H9 (cell line): ENCODE measurements at regions not wholly inside any gene's neighbourhood (a gene's known extent, or its start where the extent isn't known, plus 50 kb on each side); places are given as distances from the start of the nearest gene placed in this dataset.

Experiments used
- DNase-seq: peaks from one replicate; pipeline ENCODE4 v3.0.0-alpha.2; 2017
- H2AFZ ChIP-seq: one replicate; pipeline ENCODE4 v1.6.1; 2013; ENCODE audit warnings: mild to moderate bottlenecking, low read length, control low read depth, moderate library complexity
- H2AK5ac ChIP-seq: 2 replicates; pipeline ENCODE4 v1.6.1; 2013; ENCODE audit warnings: low read length, control low read depth, mixed read lengths; ENCODE audit not compliant: insufficient read length
- H2BK120ac ChIP-seq: one replicate; pipeline ENCODE4 v1.6.1; 2013; ENCODE audit warnings: low read depth, mild to moderate bottlenecking, low read length, control low read depth, inconsistent platforms; ENCODE audit not compliant: poor library complexity, severe bottlenecking
- H2BK12ac ChIP-seq: 2 replicates; pipeline ENCODE4 v1.6.1; 2013; ENCODE audit warnings: low read length, control low read depth, mixed read lengths, low read depth; ENCODE audit not compliant: insufficient read length
- H2BK15ac ChIP-seq: 2 replicates; pipeline ENCODE4 v1.6.1; 2013; ENCODE audit warnings: low read depth, low read length, control low read depth
- H2BK20ac ChIP-seq: one replicate; pipeline ENCODE4 v1.6.1; 2013; ENCODE audit warnings: low read depth, mild to moderate bottlenecking, low read length, control low read depth, inconsistent platforms; ENCODE audit not compliant: poor library complexity, severe bottlenecking
- H2BK5ac ChIP-seq: 2 replicates; pipeline ENCODE4 v1.6.1; 2013; ENCODE audit warnings: low read length, control low read depth, mixed read lengths; ENCODE audit not compliant: insufficient read length
- H3K14ac ChIP-seq: 2 replicates; pipeline ENCODE4 v1.6.1; 2013; ENCODE audit warnings: low read length, control low read depth; ENCODE audit not compliant: insufficient read depth
- H3K18ac ChIP-seq: 2 replicates; pipeline ENCODE4 v1.6.1; 2013; ENCODE audit warnings: low read depth, mild to moderate bottlenecking, mixed read lengths, low read length, control low read depth; ENCODE audit not compliant: insufficient read length
- H3K23ac ChIP-seq: 2 replicates; pipeline ENCODE4 v1.6.1; 2013; ENCODE audit warnings: low read length, control low read depth, mixed read lengths, low read depth; ENCODE audit not compliant: insufficient read length
- H3K23me2 ChIP-seq: 2 replicates; pipeline ENCODE4 v1.6.1; 2013; ENCODE audit warnings: low read depth, mild to moderate bottlenecking, mixed read lengths, low read length, control low read depth; ENCODE audit not compliant: insufficient read length, poor library complexity, severe bottlenecking
- H3K27ac ChIP-seq: 2 replicates; pipeline ENCODE4 v1.5.1; 2013; ENCODE audit warnings: low read length, control low read depth, mixed read lengths, low read depth; ENCODE audit not compliant: insufficient read length
- H3K27me3 ChIP-seq: 2 replicates; pipeline ENCODE4 v1.6.1; 2013; ENCODE audit warnings: low read length, control low read depth, inconsistent platforms; ENCODE audit not compliant: insufficient read depth
- H3K4ac ChIP-seq: 2 replicates; pipeline ENCODE4 v1.6.1; 2013; ENCODE audit warnings: low read depth, mild to moderate bottlenecking, control low read depth, inconsistent platforms, low read length, moderate library complexity
- H3K4me1 ChIP-seq: 2 replicates; pipeline ENCODE4 v1.6.1; 2013; ENCODE audit warnings: low read length, control low read depth, inconsistent platforms; ENCODE audit not compliant: insufficient read depth
- H3K4me2 ChIP-seq: 2 replicates; pipeline ENCODE4 v1.6.1; 2013; ENCODE audit warnings: low read length, control low read depth, mixed read lengths; ENCODE audit not compliant: insufficient read length, insufficient read depth
- H3K56ac ChIP-seq: 2 replicates; pipeline ENCODE4 v1.6.1; 2013; ENCODE audit warnings: low read depth, mild to moderate bottlenecking, mixed read lengths, low read length, control low read depth; ENCODE audit not compliant: insufficient read length
- H3K79me1 ChIP-seq: 2 replicates; pipeline ENCODE4 v1.6.1; 2013; ENCODE audit warnings: low read depth, mild to moderate bottlenecking, moderate library complexity, low read length, control low read depth, inconsistent platforms; ENCODE audit not compliant: insufficient read depth, poor library complexity, severe bottlenecking
- H3K79me2 ChIP-seq: 2 replicates; pipeline ENCODE4 v1.6.1; 2013; ENCODE audit warnings: low read length, control low read depth, inconsistent platforms; ENCODE audit not compliant: insufficient read depth
- H3K9ac ChIP-seq: 2 replicates; pipeline ENCODE4 v1.6.1; 2013; ENCODE audit warnings: low read length, control low read depth, mixed read lengths; ENCODE audit not compliant: insufficient read length; ENCODE audit errors: extremely low read depth
- H3K9me3 ChIP-seq: one replicate; pipeline ENCODE4 v1.6.1; 2013; ENCODE audit warnings: low read depth, low read length, inconsistent platforms; ENCODE audit not compliant: control insufficient read depth
- H3T11ph ChIP-seq: one replicate; pipeline ENCODE4 v1.6.1; 2013; ENCODE audit warnings: mild to moderate bottlenecking, low read length, control low read depth, inconsistent platforms
- H4K20me1 ChIP-seq: one replicate; pipeline ENCODE4 v1.6.1; 2013; ENCODE audit not compliant: control insufficient read depth, insufficient read length, insufficient read depth
- H4K5ac ChIP-seq: 2 replicates; pipeline ENCODE4 v1.6.1; 2013; ENCODE audit warnings: low read depth, mild to moderate bottlenecking, mixed read lengths, low read length, control low read depth; ENCODE audit not compliant: insufficient read length
- H4K8ac ChIP-seq: replicated peaks from 2 replicates; pipeline ENCODE4 v1.6.1; 2013; ENCODE audit warnings: low read length, control low read depth, mixed read lengths, low read depth; ENCODE audit not compliant: insufficient read length
- H4K91ac ChIP-seq: 2 replicates; pipeline ENCODE4 v1.6.1; 2013; ENCODE audit warnings: low read depth, mild to moderate bottlenecking, moderate library complexity, mixed read lengths, low read length, control low read depth; ENCODE audit not compliant: insufficient read length
- H3K27ac Mint-ChIP-seq, 3 experiments: 2 replicates in 2 of 3; 3 replicates in 1 of 3; pipeline ENCODE4 v1.8.0; 2020 to 2021; ENCODE audit warnings: mixed read lengths in 3 of 3, mild to moderate bottlenecking in 1 of 3, moderate library complexity in 1 of 3
- H3K27me3 Mint-ChIP-seq: 2 replicates; pipeline ENCODE4 v1.8.0; 2021; ENCODE audit warnings: low read depth, mild to moderate bottlenecking, moderate library complexity, mixed read lengths
- H3K36me3 Mint-ChIP-seq, 3 experiments: 2 replicates in 2 of 3; 3 replicates in 1 of 3; pipeline ENCODE4 v1.8.0; 2020 to 2021; ENCODE audit warnings: low read depth in 3 of 3, mixed read lengths in 3 of 3; ENCODE audit not compliant: insufficient read depth in 1 of 3
- H3K4me1 Mint-ChIP-seq, 2 experiments: 2 replicates each; pipeline ENCODE4 v1.8.0; 2020; ENCODE audit warnings: mixed read lengths in 2 of 2
- H3K4me3 Mint-ChIP-seq, 2 experiments: 2 replicates in 1 of 2; 3 replicates in 1 of 2; pipeline ENCODE4 v1.8.0; 2020 to 2021; ENCODE audit warnings: mild to moderate bottlenecking in 2 of 2, mixed read lengths in 2 of 2, moderate library complexity in 1 of 2
- H3K9me3 Mint-ChIP-seq, 2 experiments: 2 replicates in 1 of 2; 3 replicates in 1 of 2; pipeline ENCODE4 v1.8.0; 2020; ENCODE audit warnings: mild to moderate bottlenecking in 2 of 2, mixed read lengths in 2 of 2, moderate library complexity in 1 of 2
- WGBS: extraction: QIAGEN DNeasy Blood & Tissue Kit; methylation state at CpG from one replicate; pipeline ENCODE4 v1.1.7; 2013; ENCODE audit warnings: missing lambda C conversion rate, low lambda C conversion rate, mixed read lengths; ENCODE audit not compliant: insufficient read length; ENCODE audit errors: extremely low coverage; 5-methylcytosine and 5-hydroxymethylcytosine counted together
- TF ChIP-seq, protein P1 (sequence below): fragments of 200-600 bp; sonication (generic); conservative IDR thresholded peaks from 3 replicates; pipeline ENCODE4 v1.8.0; 2021; ENCODE audit warnings: antibody characterized with exemption, mild to moderate bottlenecking

DNA sequence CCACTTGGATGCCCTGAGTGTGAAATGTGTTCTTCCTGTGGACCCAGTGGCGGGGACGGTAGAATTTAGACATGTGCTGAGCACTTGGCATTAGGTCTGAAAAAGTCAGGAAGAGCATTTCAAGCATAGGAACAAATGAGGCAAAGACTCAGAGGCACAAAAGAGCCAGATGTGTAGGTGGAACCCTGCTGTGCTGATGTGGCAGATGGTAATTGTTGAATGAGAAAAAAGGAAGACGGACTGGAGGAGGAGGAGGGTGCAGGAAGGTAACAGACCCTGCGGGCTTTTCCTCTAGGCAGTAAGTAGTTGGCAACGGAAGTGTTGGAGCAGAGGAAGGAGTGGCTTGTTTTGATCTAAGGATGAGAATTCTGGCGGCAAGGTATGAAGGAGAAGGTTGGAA, 985.8 kb downstream of the TBC1D22A start:
- Mint-ChIP-seq H3K9me3 (no peaks in the 10 kb centered on the region), H3K27ac (no peak overlapping the region), H3K36me3 (no peaks in the 10 kb centered on the region), H3K4me3 (no peak overlapping the region), H3K27me3 (peaks cover 10% of the 10 kb centered on the region), H3K4me1 (peaks cover 16 to 18% of the 10 kb centered on the region in 2 experiments)
- Histone ChIP-seq H3K4me2 (no peak overlapping the region), H3K79me2 (no peaks in the 10 kb centered on the region), H2BK5ac (no peak overlapping the region), H3K56ac (no peak overlapping the region), H4K8ac (no peak overlapping the region), H2BK20ac (no peak overlapping the region), H3T11ph (no peak overlapping the region), H4K20me1 (no peaks in the 10 kb centered on the region), H3K4ac (no peak overlapping the region), H2BK120ac (no peak overlapping the region), H3K4me1 (peaks cover 13% of the 10 kb centered on the region; the same call in 1 of the 2 replicates), H3K23me2 (no peaks in the 10 kb centered on the region), H3K9me3 (no peaks in the 10 kb centered on the region), H2AK5ac (no peak overlapping the region), H3K18ac (no peak overlapping the region), H3K9ac (no peak overlapping the region), H2BK12ac (no peak overlapping the region), H3K27ac (no peak overlapping the region), H4K5ac (no peak overlapping the region), H3K23ac (no peak overlapping the region), H3K79me1 (no peaks in the 10 kb centered on the region), H3K27me3 (no peaks in the 10 kb centered on the region), H2BK15ac (no peak overlapping the region), H3K14ac (no peak overlapping the region), H2AFZ (no peak overlapping the region), H4K91ac (no peak overlapping the region)
- WGBS: no CpG with 5 or more reads among the region's 6 CpGs
- TF ChIP-seq, protein P1, sequence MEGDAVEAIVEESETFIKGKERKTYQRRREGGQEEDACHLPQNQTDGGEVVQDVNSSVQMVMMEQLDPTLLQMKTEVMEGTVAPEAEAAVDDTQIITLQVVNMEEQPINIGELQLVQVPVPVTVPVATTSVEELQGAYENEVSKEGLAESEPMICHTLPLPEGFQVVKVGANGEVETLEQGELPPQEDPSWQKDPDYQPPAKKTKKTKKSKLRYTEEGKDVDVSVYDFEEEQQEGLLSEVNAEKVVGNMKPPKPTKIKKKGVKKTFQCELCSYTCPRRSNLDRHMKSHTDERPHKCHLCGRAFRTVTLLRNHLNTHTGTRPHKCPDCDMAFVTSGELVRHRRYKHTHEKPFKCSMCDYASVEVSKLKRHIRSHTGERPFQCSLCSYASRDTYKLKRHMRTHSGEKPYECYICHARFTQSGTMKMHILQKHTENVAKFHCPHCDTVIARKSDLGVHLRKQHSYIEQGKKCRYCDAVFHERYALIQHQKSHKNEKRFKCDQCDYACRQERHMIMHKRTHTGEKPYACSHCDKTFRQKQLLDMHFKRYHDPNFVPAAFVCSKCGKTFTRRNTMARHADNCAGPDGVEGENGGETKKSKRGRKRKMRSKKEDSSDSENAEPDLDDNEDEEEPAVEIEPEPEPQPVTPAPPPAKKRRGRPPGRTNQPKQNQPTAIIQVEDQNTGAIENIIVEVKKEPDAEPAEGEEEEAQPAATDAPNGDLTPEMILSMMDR: no peak
- no peak for DNase-seq
